KG1 (cell line): ENCODE measurements at regions not wholly inside any gene's neighbourhood (a gene's known extent, or its start where the extent isn't known, plus 50 kb on each side); places are given as distances from the start of the nearest gene placed in this dataset.

ENCODE experiments used
- DNase-seq: peaks from one replicate; lab custom pipeline; 2025; lab: John Stamatoyannopoulos, UW

GRCh38 chr6:71396410-71396801, 107.8 kb downstream of the OGFRL1 start:
- no peak for DNase-seq

GRCh38 chr6:71399279-71399678, 110.7 kb downstream of the OGFRL1 start:
- DNase-seq: no peak

GRCh38 chr6:71400852-71401251, 112.2 kb downstream of the OGFRL1 start:
- DNase-seq: no peak

DNA sequence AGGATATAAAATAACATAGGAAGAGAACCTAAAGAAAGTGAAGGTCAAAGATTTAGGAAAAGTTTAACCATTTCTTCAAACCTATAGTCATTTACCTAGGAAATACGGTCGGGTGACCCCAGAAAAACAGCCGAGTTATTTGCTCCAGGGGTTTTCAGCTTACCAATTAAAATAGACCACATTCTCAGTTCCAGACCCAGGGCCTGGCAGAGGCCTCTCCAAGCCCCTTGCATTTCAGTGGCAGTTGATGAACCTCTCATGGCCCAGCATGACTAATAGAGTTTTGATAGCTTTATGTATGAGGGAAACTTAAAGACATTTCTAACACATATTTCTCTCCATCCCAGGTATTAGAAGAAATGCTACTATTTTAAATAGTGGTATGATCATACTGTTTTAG, 113.5 kb downstream of the OGFRL1 start:
- no peak for DNase-seq

GRCh38 chr6:71403422-71404134, 115.0 kb downstream of the OGFRL1 start:
- no peak for DNase-seq

DNA sequence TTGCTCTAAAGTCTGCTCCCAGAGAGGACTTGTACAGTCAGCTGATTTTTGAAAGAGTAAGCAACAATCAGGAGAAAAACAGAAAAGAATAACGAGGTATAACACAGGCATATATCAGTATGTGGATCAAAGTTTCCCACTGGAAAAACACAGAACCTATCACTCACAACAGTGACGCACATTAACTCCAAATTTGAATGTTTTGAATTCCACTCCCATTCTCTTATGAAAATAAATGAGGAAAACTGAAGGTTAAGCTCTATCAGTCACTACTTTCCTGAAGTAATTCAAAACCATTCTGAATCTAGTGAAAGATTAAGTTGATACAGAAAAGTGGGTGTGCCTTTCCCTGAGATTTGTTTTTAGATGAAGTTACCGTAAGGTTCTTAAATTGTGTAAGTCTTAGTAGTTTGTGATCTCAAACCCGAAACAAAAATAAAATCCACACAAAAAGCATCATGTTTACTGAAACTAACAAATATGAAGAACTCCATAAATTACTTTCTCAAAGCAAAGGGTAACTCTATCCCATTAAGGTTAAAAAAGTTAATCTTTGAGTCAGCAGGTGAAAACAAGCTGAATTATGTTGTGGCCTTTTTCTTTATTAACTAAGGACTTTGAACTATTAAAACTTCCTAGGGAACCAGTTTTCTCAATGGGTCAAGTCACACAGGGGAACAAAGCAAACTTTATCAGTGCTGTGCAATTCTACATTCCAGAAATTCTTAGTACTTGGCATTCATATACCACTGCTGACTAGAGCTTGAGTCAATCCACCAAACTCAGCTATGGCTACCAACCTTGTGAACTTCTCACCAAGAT, 115.7 kb downstream of the OGFRL1 start:
- DNase-seq: no peak

DNA sequence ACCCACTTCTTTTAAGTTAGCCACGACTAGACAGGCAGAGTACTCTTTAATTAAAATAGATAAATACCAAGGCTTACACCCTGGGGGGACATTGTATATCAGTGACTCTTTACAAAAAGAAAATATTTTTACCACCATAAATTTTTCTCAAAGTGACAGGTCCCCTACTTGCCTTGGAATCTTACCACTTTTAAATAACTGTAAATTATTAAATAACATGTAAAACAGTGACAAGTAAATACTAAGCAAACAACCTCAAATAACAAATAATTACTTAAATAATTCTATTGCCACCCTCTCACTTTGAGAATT, 116.3 kb downstream of the OGFRL1 start:
- DNase-seq: no peak

DNA sequence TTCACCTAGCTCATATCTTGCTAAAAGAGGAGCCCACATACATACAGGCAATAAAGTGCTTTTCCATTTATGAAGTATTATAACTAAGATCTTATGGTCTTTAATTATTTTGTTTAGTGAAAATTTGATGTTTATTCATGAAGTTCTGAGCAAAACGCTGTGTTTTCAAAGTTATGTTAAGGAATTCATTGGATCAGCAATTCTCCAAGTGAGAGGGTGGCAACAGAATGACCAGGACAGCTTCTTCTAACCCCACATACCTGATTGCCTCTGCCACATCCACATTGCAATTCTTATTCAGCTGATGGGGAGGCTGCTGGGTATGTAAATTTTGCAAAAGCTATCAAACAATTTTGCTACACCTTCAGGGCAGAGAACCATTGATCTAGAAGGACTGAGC, 116.8 kb downstream of the OGFRL1 start:
- DNase-seq: no peak

DNA sequence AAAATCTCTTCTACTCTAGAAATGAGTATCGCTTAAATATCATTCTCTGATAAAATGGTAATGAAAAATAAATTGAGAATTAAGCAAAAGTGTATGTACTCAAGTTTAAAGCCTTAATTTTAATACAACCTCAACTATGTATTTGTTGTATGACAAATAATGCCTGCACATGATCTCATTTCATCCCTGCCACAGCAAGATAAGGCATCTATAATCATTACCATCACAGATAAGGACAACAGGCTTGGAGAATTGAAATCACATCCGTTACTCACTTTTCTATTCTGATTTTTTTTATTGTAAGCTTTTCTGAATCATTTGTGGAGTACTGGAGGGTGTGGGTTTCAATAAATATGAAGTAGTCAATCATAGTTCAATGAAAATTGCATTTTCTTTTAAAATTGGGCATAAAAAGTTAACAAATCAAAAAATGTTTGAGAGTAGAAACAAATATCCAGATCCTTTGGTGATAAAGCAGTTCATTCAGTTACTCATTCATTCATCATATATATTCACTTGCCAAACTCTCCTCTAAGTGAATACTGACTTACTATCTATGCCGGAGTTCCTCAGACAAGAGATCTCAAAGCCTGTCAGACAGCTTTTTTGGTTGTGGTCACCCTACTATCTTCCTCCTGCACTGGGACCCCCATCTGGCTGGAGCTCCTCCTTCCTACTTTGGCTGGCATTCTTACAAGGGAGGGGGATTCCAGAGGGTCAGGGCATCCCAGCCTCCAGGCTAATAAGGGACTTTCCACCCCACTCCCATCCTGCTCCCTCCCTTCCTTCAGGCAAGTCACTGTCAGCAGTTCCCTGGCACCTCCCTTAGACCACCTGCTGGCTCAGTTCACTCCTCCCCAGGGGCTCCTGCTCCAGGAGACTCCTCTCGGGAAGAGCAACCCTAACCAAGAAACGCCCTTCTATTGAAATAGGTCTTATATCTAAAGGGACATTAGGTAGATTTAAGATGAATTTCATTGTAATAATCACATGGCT, 118.6 kb downstream of the OGFRL1 start:
- no peak for DNase-seq

DNA sequence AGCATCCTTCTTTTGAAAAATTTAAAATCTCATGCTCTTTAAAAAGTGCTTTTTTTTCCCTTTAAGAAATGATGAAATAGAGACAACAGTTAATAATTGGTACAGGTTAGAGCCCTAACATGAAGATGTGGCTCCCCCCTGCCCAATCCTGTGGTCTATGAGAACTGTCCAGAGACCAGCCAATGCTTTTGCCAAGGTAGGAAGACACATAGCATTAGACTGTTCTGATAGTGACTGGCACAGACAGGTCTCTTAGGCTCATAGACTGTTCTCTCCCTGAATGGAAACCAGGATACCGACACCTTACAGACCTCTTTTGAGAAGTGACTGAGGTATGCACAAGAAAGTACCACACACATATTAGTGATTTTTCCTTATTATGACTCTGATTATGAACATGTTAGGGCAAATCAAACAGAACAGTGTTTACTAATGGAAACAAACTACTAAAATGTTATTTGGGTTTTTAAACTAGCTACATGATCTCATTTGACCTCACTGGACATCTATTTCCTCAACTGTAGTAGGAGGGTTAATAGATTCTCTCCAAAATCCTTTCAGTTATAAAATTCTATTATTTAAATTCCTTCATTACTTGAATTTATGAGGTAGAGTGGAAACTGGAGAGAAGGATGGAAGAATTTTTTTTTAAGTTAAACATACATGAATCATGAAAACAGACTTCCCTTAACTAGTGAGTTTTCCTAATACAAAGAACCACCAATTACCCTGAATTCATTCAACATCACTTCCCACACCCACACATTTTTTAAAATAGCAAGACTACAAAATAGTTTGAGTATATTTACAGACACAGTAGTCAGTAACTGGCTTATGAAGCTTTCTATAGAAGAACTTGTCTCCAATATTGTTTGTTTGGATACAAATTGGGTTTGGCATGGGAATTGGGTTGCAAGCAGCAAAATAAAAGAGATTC, 120.4 kb downstream of the OGFRL1 start:
- DNase-seq: no peak

DNA sequence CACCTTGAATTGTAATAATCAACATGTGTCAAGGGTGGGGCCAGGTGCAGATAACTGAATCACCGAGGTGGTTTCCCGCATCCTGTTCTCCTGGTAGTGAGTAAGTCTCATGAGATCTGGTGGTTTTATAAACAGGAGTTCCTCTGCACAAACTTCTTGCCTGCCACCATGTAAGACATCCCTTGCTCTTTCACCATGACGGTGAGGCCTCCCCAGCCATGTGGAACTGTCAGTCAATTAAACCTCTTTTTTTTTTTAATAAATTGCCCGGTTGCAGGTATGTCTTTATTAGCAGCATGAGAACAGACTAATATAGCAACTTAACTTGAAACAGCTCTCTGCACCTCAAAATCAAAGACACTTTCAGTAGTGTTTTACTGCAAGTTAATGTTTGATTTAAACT, 121.6 kb downstream of the OGFRL1 start:
- no peak for DNase-seq

GRCh38 chr6:71410681-71411080, 122.1 kb downstream of the OGFRL1 start:
- DNase-seq: no peak

DNA sequence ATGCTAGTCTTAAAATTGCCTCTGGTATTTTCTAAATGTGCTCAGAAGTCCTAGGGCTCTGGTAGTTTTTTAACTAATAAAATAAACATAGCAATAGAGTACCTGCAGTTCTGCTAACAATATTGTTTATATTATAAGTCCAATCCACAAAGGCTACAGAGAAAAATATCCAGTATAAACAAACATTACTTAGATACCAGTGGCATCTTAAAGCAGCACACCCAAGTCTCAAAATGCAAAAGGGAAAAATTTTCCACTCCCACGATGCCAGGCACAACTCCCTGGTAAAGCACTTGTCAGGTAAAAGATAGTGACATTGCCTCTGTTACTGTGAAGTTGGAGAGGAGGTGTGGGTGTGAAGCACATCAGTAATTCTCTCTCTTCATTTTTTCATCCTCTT, 123.3 kb downstream of the OGFRL1 start:
- DNase-seq: no peak

GRCh38 chr6:71412559-71413140, 124.0 kb downstream of the OGFRL1 start:
- DNase-seq: no peak

- DNase-seq: no peak
These were observed 125.9 kb downstream of the OGFRL1 start for GRCh38 chr6:71414486-71414885.

DNA sequence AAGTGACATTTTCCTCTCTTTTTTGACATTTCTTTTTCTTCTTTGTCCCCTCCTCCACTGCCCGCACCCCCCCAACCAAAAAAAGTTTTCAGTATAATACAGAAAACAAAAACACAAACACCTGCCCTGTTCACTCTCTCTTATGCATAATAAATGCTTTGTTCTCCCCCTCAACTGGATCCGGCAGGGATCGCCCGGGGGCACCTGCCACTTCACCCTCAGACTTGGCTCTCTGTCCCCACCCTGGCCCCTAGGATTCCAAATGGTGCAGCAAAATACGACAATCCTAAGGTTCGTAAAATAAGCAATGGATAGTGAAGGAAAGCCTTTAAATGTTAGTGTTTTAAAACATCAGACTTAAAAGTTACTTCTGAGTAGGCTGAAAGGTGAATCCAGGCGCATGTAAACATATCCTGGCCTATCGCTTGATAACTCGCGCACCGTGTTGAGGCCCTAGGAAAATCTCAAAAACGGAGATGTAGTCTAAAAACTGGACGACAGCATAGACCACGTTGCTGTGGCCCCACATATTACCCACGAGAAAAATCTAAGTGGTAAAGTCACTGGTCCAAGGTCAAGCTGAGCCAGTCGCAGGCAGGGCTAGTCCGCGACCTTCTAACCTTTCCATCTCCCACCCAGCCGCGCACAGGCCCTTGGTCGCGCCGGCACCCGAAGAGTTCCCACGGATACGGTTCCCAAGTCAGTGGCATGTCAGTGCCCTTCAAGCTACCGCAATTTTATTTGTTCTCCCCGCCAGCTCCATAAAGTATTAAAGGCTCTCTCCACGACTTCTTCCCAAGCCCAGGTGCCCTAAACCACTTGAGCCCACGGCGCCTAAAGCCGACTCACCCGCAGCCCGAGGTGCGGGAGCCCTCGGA, 130.8 kb downstream of the OGFRL1 start:
- DNase-seq: no peak

DNA sequence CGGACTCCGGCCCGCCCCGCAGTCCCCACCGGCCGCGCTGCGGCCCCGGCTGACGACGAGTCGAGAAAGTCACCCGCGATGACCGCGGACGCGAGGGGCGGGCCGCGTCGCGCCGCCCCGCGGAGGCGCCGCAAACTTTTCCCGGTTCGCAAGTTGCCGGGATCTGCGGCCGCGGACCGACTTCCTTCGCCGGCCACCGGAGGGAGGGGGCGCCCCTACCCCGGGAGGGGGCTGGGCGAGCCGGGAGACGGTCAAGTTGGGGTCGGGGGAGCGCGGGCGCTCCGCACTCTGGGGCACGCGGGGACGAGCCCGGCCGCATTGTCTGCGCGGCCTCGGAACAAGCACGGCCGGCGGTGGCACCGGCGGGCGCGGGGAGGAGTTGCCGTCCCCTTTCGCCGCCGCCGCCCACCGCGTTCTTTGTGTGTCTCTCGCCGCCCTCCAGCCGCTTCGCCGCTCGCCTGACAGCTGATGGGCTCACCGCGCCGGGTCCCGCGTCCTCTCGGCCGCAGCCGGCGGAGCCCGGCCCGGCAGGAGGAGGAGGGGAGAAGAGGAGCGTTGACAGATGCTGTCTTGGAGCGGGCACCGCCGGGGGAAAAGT, 131.6 kb downstream of the OGFRL1 start:
- no peak for DNase-seq

GRCh38 chr6:71420693-71421328, 132.2 kb downstream of the OGFRL1 start:
- DNase-seq: no peak

DNA sequence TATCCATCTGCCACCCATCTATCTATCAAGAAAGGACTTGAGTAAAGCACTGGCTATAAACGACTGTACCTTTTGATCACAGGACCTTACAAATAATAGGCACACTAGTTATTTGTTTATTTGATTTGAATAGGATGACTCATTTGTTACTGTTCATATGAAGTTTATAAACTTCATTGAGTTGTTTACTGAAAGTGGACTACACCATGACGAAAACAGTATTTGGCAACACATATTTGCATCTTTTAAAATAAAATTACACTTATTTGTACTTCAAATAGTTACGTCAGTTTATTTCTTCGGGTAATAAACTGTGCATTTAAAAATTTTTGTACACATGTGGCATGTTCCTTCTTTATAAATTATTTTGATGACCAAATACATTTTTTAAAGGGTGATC, 133.0 kb downstream of the OGFRL1 start:
- no peak for DNase-seq
